H9 (cell line): ENCODE measurements at regions not wholly inside any gene's neighbourhood (a gene's known extent, or its start where the extent isn't known, plus 50 kb on each side); places are given as distances from the start of the nearest gene placed in this dataset.
A peak's percentile ranks its signal among the peaks of the same experiment; 100 is the strongest.

ENCODE experiments used
- DNase-seq: peaks from one replicate; pipeline ENCODE4 v3.0.0-alpha.2; 2017
- H2AFZ ChIP-seq: one replicate; pipeline ENCODE4 v1.6.1; 2013; ENCODE audit warnings: mild to moderate bottlenecking, low read length, control low read depth, moderate library complexity
- H2AK5ac ChIP-seq: 2 replicates; pipeline ENCODE4 v1.6.1; 2013; ENCODE audit warnings: low read length, control low read depth, mixed read lengths; ENCODE audit not compliant: insufficient read length
- H2BK120ac ChIP-seq: one replicate; pipeline ENCODE4 v1.6.1; 2013; ENCODE audit warnings: low read depth, mild to moderate bottlenecking, low read length, control low read depth, inconsistent platforms; ENCODE audit not compliant: poor library complexity, severe bottlenecking
- H2BK12ac ChIP-seq: 2 replicates; pipeline ENCODE4 v1.6.1; 2013; ENCODE audit warnings: low read length, control low read depth, mixed read lengths, low read depth; ENCODE audit not compliant: insufficient read length
- H2BK15ac ChIP-seq: 2 replicates; pipeline ENCODE4 v1.6.1; 2013; ENCODE audit warnings: low read depth, low read length, control low read depth
- H2BK20ac ChIP-seq: one replicate; pipeline ENCODE4 v1.6.1; 2013; ENCODE audit warnings: low read depth, mild to moderate bottlenecking, low read length, control low read depth, inconsistent platforms; ENCODE audit not compliant: poor library complexity, severe bottlenecking
- H2BK5ac ChIP-seq: 2 replicates; pipeline ENCODE4 v1.6.1; 2013; ENCODE audit warnings: low read length, control low read depth, mixed read lengths; ENCODE audit not compliant: insufficient read length
- H3K14ac ChIP-seq: 2 replicates; pipeline ENCODE4 v1.6.1; 2013; ENCODE audit warnings: low read length, control low read depth; ENCODE audit not compliant: insufficient read depth
- H3K18ac ChIP-seq: 2 replicates; pipeline ENCODE4 v1.6.1; 2013; ENCODE audit warnings: low read depth, mild to moderate bottlenecking, mixed read lengths, low read length, control low read depth; ENCODE audit not compliant: insufficient read length
- H3K23ac ChIP-seq: 2 replicates; pipeline ENCODE4 v1.6.1; 2013; ENCODE audit warnings: low read length, control low read depth, mixed read lengths, low read depth; ENCODE audit not compliant: insufficient read length
- H3K23me2 ChIP-seq: 2 replicates; pipeline ENCODE4 v1.6.1; 2013; ENCODE audit warnings: low read depth, mild to moderate bottlenecking, mixed read lengths, low read length, control low read depth; ENCODE audit not compliant: insufficient read length, poor library complexity, severe bottlenecking
- H3K27ac ChIP-seq: 2 replicates; pipeline ENCODE4 v1.5.1; 2013; ENCODE audit warnings: low read length, control low read depth, mixed read lengths, low read depth; ENCODE audit not compliant: insufficient read length
- H3K27me3 ChIP-seq: 2 replicates; pipeline ENCODE4 v1.6.1; 2013; ENCODE audit warnings: low read length, control low read depth, inconsistent platforms; ENCODE audit not compliant: insufficient read depth
- H3K4ac ChIP-seq: 2 replicates; pipeline ENCODE4 v1.6.1; 2013; ENCODE audit warnings: low read depth, mild to moderate bottlenecking, control low read depth, inconsistent platforms, low read length, moderate library complexity
- H3K4me1 ChIP-seq: 2 replicates; pipeline ENCODE4 v1.6.1; 2013; ENCODE audit warnings: low read length, control low read depth, inconsistent platforms; ENCODE audit not compliant: insufficient read depth
- H3K4me2 ChIP-seq: 2 replicates; pipeline ENCODE4 v1.6.1; 2013; ENCODE audit warnings: low read length, control low read depth, mixed read lengths; ENCODE audit not compliant: insufficient read length, insufficient read depth
- H3K56ac ChIP-seq: 2 replicates; pipeline ENCODE4 v1.6.1; 2013; ENCODE audit warnings: low read depth, mild to moderate bottlenecking, mixed read lengths, low read length, control low read depth; ENCODE audit not compliant: insufficient read length
- H3K79me1 ChIP-seq: 2 replicates; pipeline ENCODE4 v1.6.1; 2013; ENCODE audit warnings: low read depth, mild to moderate bottlenecking, moderate library complexity, low read length, control low read depth, inconsistent platforms; ENCODE audit not compliant: insufficient read depth, poor library complexity, severe bottlenecking
- H3K79me2 ChIP-seq: 2 replicates; pipeline ENCODE4 v1.6.1; 2013; ENCODE audit warnings: low read length, control low read depth, inconsistent platforms; ENCODE audit not compliant: insufficient read depth
- H3K9ac ChIP-seq: 2 replicates; pipeline ENCODE4 v1.6.1; 2013; ENCODE audit warnings: low read length, control low read depth, mixed read lengths; ENCODE audit not compliant: insufficient read length; ENCODE audit errors: extremely low read depth
- H3K9me3 ChIP-seq: one replicate; pipeline ENCODE4 v1.6.1; 2013; ENCODE audit warnings: low read depth, low read length, inconsistent platforms; ENCODE audit not compliant: control insufficient read depth
- H3T11ph ChIP-seq: one replicate; pipeline ENCODE4 v1.6.1; 2013; ENCODE audit warnings: mild to moderate bottlenecking, low read length, control low read depth, inconsistent platforms
- H4K20me1 ChIP-seq: one replicate; pipeline ENCODE4 v1.6.1; 2013; ENCODE audit not compliant: control insufficient read depth, insufficient read length, insufficient read depth
- H4K5ac ChIP-seq: 2 replicates; pipeline ENCODE4 v1.6.1; 2013; ENCODE audit warnings: low read depth, mild to moderate bottlenecking, mixed read lengths, low read length, control low read depth; ENCODE audit not compliant: insufficient read length
- H4K8ac ChIP-seq: replicated peaks from 2 replicates; pipeline ENCODE4 v1.6.1; 2013; ENCODE audit warnings: low read length, control low read depth, mixed read lengths, low read depth; ENCODE audit not compliant: insufficient read length
- H4K91ac ChIP-seq: 2 replicates; pipeline ENCODE4 v1.6.1; 2013; ENCODE audit warnings: low read depth, mild to moderate bottlenecking, moderate library complexity, mixed read lengths, low read length, control low read depth; ENCODE audit not compliant: insufficient read length
- H3K27ac Mint-ChIP-seq, 3 experiments: 2 replicates in 2 of 3; 3 replicates in 1 of 3; pipeline ENCODE4 v1.8.0; 2020 to 2021; ENCODE audit warnings: mixed read lengths in 3 of 3, mild to moderate bottlenecking in 1 of 3, moderate library complexity in 1 of 3
- H3K27me3 Mint-ChIP-seq: 2 replicates; pipeline ENCODE4 v1.8.0; 2021; ENCODE audit warnings: low read depth, mild to moderate bottlenecking, moderate library complexity, mixed read lengths
- H3K36me3 Mint-ChIP-seq, 3 experiments: 2 replicates in 2 of 3; 3 replicates in 1 of 3; pipeline ENCODE4 v1.8.0; 2020 to 2021; ENCODE audit warnings: low read depth in 3 of 3, mixed read lengths in 3 of 3; ENCODE audit not compliant: insufficient read depth in 1 of 3
- H3K4me1 Mint-ChIP-seq, 2 experiments: 2 replicates each; pipeline ENCODE4 v1.8.0; 2020; ENCODE audit warnings: mixed read lengths in 2 of 2
- H3K4me3 Mint-ChIP-seq, 2 experiments: 2 replicates in 1 of 2; 3 replicates in 1 of 2; pipeline ENCODE4 v1.8.0; 2020 to 2021; ENCODE audit warnings: mild to moderate bottlenecking in 2 of 2, mixed read lengths in 2 of 2, moderate library complexity in 1 of 2
- H3K9me3 Mint-ChIP-seq, 2 experiments: 2 replicates in 1 of 2; 3 replicates in 1 of 2; pipeline ENCODE4 v1.8.0; 2020; ENCODE audit warnings: mild to moderate bottlenecking in 2 of 2, mixed read lengths in 2 of 2, moderate library complexity in 1 of 2
- WGBS: extraction: QIAGEN DNeasy Blood & Tissue Kit; methylation state at CpG from one replicate; pipeline ENCODE4 v1.1.7; 2013; ENCODE audit warnings: missing lambda C conversion rate, low lambda C conversion rate, mixed read lengths; ENCODE audit not compliant: insufficient read length; ENCODE audit errors: extremely low coverage; 5-methylcytosine and 5-hydroxymethylcytosine counted together
- TF ChIP-seq, protein P1 (sequence below): fragments of 200-600 bp; sonication (generic); conservative IDR thresholded peaks from 3 replicates; pipeline ENCODE4 v1.8.0; 2021; ENCODE audit warnings: antibody characterized with exemption, mild to moderate bottlenecking

DNA sequence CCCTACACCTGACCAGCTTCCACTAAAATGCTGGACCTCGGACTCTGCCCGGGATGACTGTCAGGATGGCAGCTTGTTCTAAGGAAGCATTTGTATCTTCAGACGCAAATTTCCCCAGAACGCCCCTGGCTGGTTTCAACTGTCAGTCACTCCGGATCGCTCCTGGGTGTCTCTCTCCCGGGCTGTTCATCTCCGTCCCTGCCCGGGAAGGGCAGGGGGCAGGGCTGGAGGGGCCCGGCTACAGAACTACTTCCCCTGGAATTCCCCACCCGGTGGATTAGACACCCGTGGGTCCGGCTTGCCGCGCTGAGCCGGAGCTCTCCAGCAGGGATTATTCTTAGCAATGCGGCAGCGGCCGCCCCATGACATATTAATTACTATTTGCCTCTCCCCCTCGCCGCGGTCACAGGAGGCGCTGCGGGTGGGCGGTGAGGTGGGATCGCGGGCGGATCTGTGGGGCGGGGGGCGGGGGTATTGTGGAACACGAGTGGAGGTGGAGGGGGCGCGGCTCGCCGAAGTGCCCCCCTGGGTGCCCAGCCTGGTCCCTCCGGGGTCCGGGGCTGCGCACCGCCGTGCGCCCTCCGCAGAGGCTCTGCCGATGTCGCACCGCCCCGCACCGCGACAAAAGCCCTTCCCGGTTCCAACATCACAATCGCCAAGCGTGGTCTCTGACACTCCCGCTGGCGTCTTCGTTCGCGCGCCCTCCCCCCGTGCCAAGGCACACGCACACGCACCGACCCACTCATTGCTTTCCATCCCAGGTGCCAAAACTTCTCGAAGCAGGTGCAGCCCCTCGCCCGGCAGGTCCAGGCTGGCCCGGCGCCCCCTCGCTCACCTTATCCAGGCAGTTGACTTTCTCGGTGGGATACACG, 276.1 kb upstream of the NEBL start:
- peaks cover 20% of the 10 kb centered on the region for H3K23me2 ChIP-seq
- no peaks in the 10 kb centered on the region for H3K9me3 ChIP-seq
- no peak overlapping the region for H2BK5ac ChIP-seq
- no peak overlapping the region for H3T11ph ChIP-seq
- H2AK5ac ChIP-seq, result no peak overlapping the region
- H3K56ac ChIP-seq, result no peak overlapping the region
- H3K9me3 Mint-ChIP-seq, result no peaks in the 10 kb centered on the region; a peak in 1 of 5 replicates
- H2AFZ ChIP-seq, result no peak overlapping the region
- H3K23ac ChIP-seq, result no peak overlapping the region
- no peaks in the 10 kb centered on the region for H3K4me1 ChIP-seq
- H4K91ac ChIP-seq, result no peak overlapping the region
- WGBS, result no CpG with 5 or more reads among the region's 69 CpGs
- H3K4me2 ChIP-seq, result peak overlapping the region; percentile 57
- DNase-seq, result peak; percentile 36
- peaks cover 0 to 2% (median 0%) of the 10 kb centered on the region in 3 experiments; a peak in 2 of 7 replicates for H3K36me3 Mint-ChIP-seq
- no peaks in the 10 kb centered on the region for H3K79me1 ChIP-seq
- H3K27me3 ChIP-seq, result peaks cover 2% of the 10 kb centered on the region; the same call in 1 of the 2 replicates
- H2BK12ac ChIP-seq, result no peak overlapping the region
- H3K14ac ChIP-seq, result no peak overlapping the region
- H3K27me3 Mint-ChIP-seq, result peaks cover 47% of the 10 kb centered on the region
- no peak overlapping the region for H3K27ac ChIP-seq
- no peak overlapping the region for H2BK120ac ChIP-seq
- no peak overlapping the region for H2BK20ac ChIP-seq
- no peaks in the 10 kb centered on the region for H3K79me2 ChIP-seq
- peaks cover 33 to 44% of the 10 kb centered on the region in 2 experiments for H3K4me1 Mint-ChIP-seq
- H3K4ac ChIP-seq, result no peak overlapping the region
- no peak overlapping the region for H3K18ac ChIP-seq
- H3K9ac ChIP-seq, result no peak overlapping the region
- H4K5ac ChIP-seq, result no peak overlapping the region
- H3K4me3 Mint-ChIP-seq, result peak overlapping the region; percentile 82 to 90
- H3K27ac Mint-ChIP-seq, result peak overlapping the region in 1 of 3 experiments; percentile 30; a peak in 1 of 7 replicates
- no peaks in the 10 kb centered on the region for H4K20me1 ChIP-seq
- H4K8ac ChIP-seq, result no peak overlapping the region
- H2BK15ac ChIP-seq, result no peak overlapping the region
- TF ChIP-seq, protein P1, sequence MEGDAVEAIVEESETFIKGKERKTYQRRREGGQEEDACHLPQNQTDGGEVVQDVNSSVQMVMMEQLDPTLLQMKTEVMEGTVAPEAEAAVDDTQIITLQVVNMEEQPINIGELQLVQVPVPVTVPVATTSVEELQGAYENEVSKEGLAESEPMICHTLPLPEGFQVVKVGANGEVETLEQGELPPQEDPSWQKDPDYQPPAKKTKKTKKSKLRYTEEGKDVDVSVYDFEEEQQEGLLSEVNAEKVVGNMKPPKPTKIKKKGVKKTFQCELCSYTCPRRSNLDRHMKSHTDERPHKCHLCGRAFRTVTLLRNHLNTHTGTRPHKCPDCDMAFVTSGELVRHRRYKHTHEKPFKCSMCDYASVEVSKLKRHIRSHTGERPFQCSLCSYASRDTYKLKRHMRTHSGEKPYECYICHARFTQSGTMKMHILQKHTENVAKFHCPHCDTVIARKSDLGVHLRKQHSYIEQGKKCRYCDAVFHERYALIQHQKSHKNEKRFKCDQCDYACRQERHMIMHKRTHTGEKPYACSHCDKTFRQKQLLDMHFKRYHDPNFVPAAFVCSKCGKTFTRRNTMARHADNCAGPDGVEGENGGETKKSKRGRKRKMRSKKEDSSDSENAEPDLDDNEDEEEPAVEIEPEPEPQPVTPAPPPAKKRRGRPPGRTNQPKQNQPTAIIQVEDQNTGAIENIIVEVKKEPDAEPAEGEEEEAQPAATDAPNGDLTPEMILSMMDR, result no peak
